GM12892 (cell line): ENCODE measurements at regions not wholly inside any gene's neighbourhood (a gene's known extent, or its start where the extent isn't known, plus 50 kb on each side); places are given as distances from the start of the nearest gene placed in this dataset.

Source experiments
- POLR2A ChIP-seq: IDR thresholded peaks from 2 replicates; pipeline ENCODE4 v1.6.1; 2011; ENCODE audit warnings: low read depth, low read length, control low read depth
- POLR2AphosphoS5 ChIP-seq: IDR thresholded peaks from 2 replicates; pipeline ENCODE4 v1.6.1; 2011; ENCODE audit warnings: low read depth, low read length, control low read depth

GRCh38 chr5:120388016-120388781, 75.9 kb upstream of the PRR16 start:
- TF ChIP-seq POLR2AphosphoS5 (no peak), POLR2A (no peak)
